ENCODE measurements at regions not wholly inside any gene's neighbourhood (a gene's known extent, or its start where the extent isn't known, plus 50 kb on each side); places are given as distances from the start of the nearest gene placed in this dataset.

GRCh38 chr20:11212272-11212671 is 538.5 kb upstream of the JAG1 start:
- H3K36me3 ChIP-seq (ENCODE audit: control insufficient read depth in 2 of 2, insufficient read depth in 2 of 2, low read length in 1 of 2), result no peaks in the 10 kb centered on the region
- WGBS (ENCODE audit: insufficient coverage, insufficient replicate concordance, low lambda C conversion rate, missing lambda C conversion rate), result 15% methylated on average over 3 of the region's 3 CpGs
- POLR2A ChIA-PET, result interaction anchor here (1.4 kb wide), 1 partner anchor 541 kb away, joined by 5 read pairs; no protein-coding TSS in a partner anchor
- no peak overlapping the region for H3K4me3 ChIP-seq
- in situ Hi-C loops (cut with MboI), result no loop called here
- H4K20me1 ChIP-seq (ENCODE audit: control insufficient read depth, insufficient read depth), result no peaks in the 10 kb centered on the region
- CTCF ChIA-PET, result interaction anchor here (0.6 to 1.3 kb wide), 3 partner anchors 11 to 50 kb away, joined by 3 to 4 read pairs (median 3); no protein-coding TSS in a partner anchor
- TF ChIP-seq CEBPB (IDR thresholded peaks at IDR 0.05; ENCODE audit: borderline replicate concordance in 1 of 2, low read depth in 2 of 2, low read length in 2 of 2) (no peak), JUND (IDR thresholded peaks at IDR 0.05; ENCODE audit: low read depth, low read length) (no peak), HDAC6 (IDR thresholded peaks at IDR 0.05; ENCODE audit: unreplicated experiment) (no peak), MYC (IDR thresholded peaks at IDR 0.05; ENCODE audit: insufficient read depth, insufficient read length, insufficient replicate concordance, low read length, severe bottlenecking) (no peak), EZH2 (IDR thresholded peaks at IDR 0.05; ENCODE audit: borderline replicate concordance, control insufficient read depth, low read depth, low read length) (no peak), ZNF274 (IDR thresholded peaks at IDR 0.05; ENCODE audit: insufficient read depth, insufficient read length) (no peak), MTA3 (IDR thresholded peaks at IDR 0.05; ENCODE audit: borderline replicate concordance, low read length) (no peak), KAT2A (conservative IDR thresholded peaks at IDR 0.05; ENCODE audit: control insufficient read depth, low read depth, low read length) (no peak)
- TF ChIP-seq, protein P1, sequence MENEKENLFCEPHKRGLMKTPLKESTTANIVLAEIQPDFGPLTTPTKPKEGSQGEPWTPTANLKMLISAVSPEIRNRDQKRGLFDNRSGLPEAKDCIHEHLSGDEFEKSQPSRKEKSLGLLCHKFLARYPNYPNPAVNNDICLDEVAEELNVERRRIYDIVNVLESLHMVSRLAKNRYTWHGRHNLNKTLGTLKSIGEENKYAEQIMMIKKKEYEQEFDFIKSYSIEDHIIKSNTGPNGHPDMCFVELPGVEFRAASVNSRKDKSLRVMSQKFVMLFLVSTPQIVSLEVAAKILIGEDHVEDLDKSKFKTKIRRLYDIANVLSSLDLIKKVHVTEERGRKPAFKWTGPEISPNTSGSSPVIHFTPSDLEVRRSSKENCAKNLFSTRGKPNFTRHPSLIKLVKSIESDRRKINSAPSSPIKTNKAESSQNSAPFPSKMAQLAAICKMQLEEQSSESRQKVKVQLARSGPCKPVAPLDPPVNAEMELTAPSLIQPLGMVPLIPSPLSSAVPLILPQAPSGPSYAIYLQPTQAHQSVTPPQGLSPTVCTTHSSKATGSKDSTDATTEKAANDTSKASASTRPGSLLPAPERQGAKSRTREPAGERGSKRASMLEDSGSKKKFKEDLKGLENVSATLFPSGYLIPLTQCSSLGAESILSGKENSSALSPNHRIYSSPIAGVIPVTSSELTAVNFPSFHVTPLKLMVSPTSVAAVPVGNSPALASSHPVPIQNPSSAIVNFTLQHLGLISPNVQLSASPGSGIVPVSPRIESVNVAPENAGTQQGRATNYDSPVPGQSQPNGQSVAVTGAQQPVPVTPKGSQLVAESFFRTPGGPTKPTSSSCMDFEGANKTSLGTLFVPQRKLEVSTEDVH (IDR thresholded peaks at IDR 0.05; ENCODE audit: low read depth, partially characterized antibody), result no peak
- intact Hi-C loops (cut with micrococcal nuclease; ENCODE audit: unreplicated experiment), result no loop called here
- ATAC-seq (no peak), FAIRE-seq (no peak), DNase-seq (ENCODE audit: low read depth, low spot score) (no peak)
- SMC1A ChIA-PET (ENCODE audit: uncharacterized antibody, unreplicated experiment), result interaction anchor here (1.0 to 4.8 kb wide), 2 partner anchors 11 to 20 kb away, joined by 3 to 22 read pairs; no protein-coding TSS in a partner anchor
- no peaks in the 10 kb centered on the region for H3K9me3 ChIP-seq (replicated peaks; ENCODE audit: control insufficient read depth, insufficient read depth, low read length)
- no peaks in the 10 kb centered on the region; a peak in 1 of 4 replicates for H3K27me3 ChIP-seq (replicated peaks in 1 of 2; ENCODE audit: control insufficient read depth in 2 of 2, insufficient read depth in 2 of 2, low read length in 1 of 2)
- RAD21 ChIA-PET (ENCODE audit: unreplicated experiment), result interaction anchor here (6.1 kb wide), 1 partner anchor 55 kb away, joined by 39 read pairs; no protein-coding TSS in a partner anchor
- no peak overlapping the region for H2AFZ ChIP-seq (ENCODE audit: control insufficient read depth, low read depth, low read length)
- no peaks in the 10 kb centered on the region for H3K4me1 ChIP-seq (ENCODE audit: control insufficient read depth, insufficient read depth, low read length)
- no peak overlapping the region for H3K4me2 ChIP-seq (ENCODE audit: control insufficient read depth, insufficient read depth)
- no TSS peak for BruUV-seq (replicated peaks)
- H3K27ac ChIP-seq (ENCODE audit: control insufficient read depth, insufficient read depth), result no peak overlapping the region
- no peak overlapping the region for H3K9ac ChIP-seq (ENCODE audit: control insufficient read depth, insufficient read depth, low read length)
- no peaks in the 10 kb centered on the region for H3K79me2 ChIP-seq (ENCODE audit: control insufficient read depth, insufficient read depth, low read length)

Data from GM12878 (cell line).